Esophagus squamous epithelium (tissue), 4 donors: ENCODE measurements at regions not wholly inside any gene's neighbourhood (a gene's known extent, or its start where the extent isn't known, plus 50 kb on each side); places are given as distances from the start of the nearest gene placed in this dataset.

Source experiments
- CTCF ChIP-seq, 6 experiments: fragments of 450-650 bp in 4 of 6; fragments of 200-600 bp in 2 of 6; sonication (generic) in 2 of 6; IDR thresholded peaks; one replicate each; pipeline ENCODE4 v1.5.1; 2016 to 2019; ENCODE audit warnings: antibody characterized with exemption in 6 of 6, mild to moderate bottlenecking in 4 of 6, moderate library complexity in 4 of 6
- POLR2A ChIP-seq, 4 donors: fragments of 450-650 bp; IDR thresholded peaks; one replicate each; pipeline ENCODE4 v1.6.1; 2017; ENCODE audit warnings: antibody characterized with exemption in 4 of 4, mild to moderate bottlenecking in 4 of 4, moderate library complexity in 3 of 4

DNA sequence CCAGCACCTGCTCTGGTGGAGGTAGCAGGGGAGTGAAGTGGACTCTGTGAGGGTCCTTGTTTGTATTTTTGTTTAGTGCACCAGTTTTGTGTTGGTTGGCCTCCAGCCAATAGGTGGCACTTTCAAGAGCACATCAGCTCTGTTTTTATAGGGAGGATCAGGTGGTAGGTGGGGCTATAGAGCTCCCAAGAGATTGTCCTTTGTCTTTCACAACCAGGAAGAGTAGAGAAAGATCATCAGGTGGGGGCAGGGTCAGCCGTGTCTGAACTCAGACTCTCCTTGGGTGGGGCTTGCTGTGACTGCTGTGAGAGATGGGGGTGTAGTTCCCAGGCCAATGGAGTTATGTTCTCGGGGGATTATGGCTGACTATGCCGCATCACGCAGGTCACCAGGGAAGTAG is 159.8 kb downstream of the ZNF326 start:
- TF ChIP-seq CTCF (IDR thresholded peaks at IDR 0.05), result no peak
- TF ChIP-seq POLR2A (IDR thresholded peaks at IDR 0.05), result no peak
